VCaP (cell line): ENCODE measurements at regions not wholly inside any gene's neighbourhood (a gene's known extent, or its start where the extent isn't known, plus 50 kb on each side); places are given as distances from the start of the nearest gene placed in this dataset.
"Not testable (repeated sequence)": the region's sequence is repeated elsewhere in the genome, so short reads cannot be mapped to it uniquely, and the experiment has no call there.

Experiments used
- H3K27ac ChIP-seq: fragments of 450-650 bp; 2 replicates; pipeline ENCODE4 v1.5.1; 2017
- CTCF ChIP-seq: fragments of 450-650 bp; conservative IDR thresholded peaks from 2 replicates; pipeline ENCODE4 v1.5.1; 2017; ENCODE audit warnings: mild to moderate bottlenecking, moderate library complexity

GRCh38 chr7:159317294-159317693 lies 172.6 kb upstream of the VIPR2 start:
- TF ChIP-seq CTCF, result no peak

GRCh38 chr7:159311172-159311494 lies 166.5 kb upstream of the VIPR2 start:
- no peak for TF ChIP-seq CTCF

More at GRCh38 chr7:159317294-159317693, 172.6 kb upstream of the VIPR2 start:
- peak overlapping the region; percentile 87 for H3K27ac ChIP-seq

GRCh38 chr7:159310457-159311171 lies 165.9 kb upstream of the VIPR2 start:
- no peak for TF ChIP-seq CTCF
- no peak overlapping the region for H3K27ac ChIP-seq

More at GRCh38 chr7:159311172-159311494, 166.5 kb upstream of the VIPR2 start:
- H3K27ac ChIP-seq, result no peak overlapping the region

- H3K27ac ChIP-seq, result not testable (repeated sequence)
These were observed 164.5 kb upstream of the VIPR2 start for GRCh38 chr7:159309214-159309613.

- H3K27ac ChIP-seq, result no peak overlapping the region
- TF ChIP-seq CTCF, result no peak
These were observed 161.3 kb upstream of the VIPR2 start for GRCh38 chr7:159306012-159306411.

- H3K27ac ChIP-seq, result not testable (repeated sequence)
These were observed 160.5 kb upstream of the VIPR2 start for GRCh38 chr7:159305185-159305584.

- not testable (repeated sequence) for H3K27ac ChIP-seq
These were observed 158.8 kb upstream of the VIPR2 start for GRCh38 chr7:159303510-159303909.

- peak overlapping the region; percentile 62 for H3K27ac ChIP-seq
- no peak for TF ChIP-seq CTCF
These were observed 151.5 kb upstream of the VIPR2 start for GRCh38 chr7:159296093-159296681.

- not testable (repeated sequence) for H3K27ac ChIP-seq
These were observed 141.8 kb upstream of the VIPR2 start for GRCh38 chr7:159286487-159286886.

GRCh38 chr7:159281573-159281972 lies 136.9 kb upstream of the VIPR2 start:
- no peak for TF ChIP-seq CTCF
- no peak overlapping the region for H3K27ac ChIP-seq
